Glutamatergic neuron (in vitro differentiated cells): ENCODE measurements at regions not wholly inside any gene's neighbourhood (a gene's known extent, or its start where the extent isn't known, plus 50 kb on each side); places are given as distances from the start of the nearest gene placed in this dataset.

Source experiments
- DNase-seq: peaks from one replicate; pipeline ENCODE4 v3.0.0; 2022
- H3K27ac Mint-ChIP-seq: one replicate; pipeline ENCODE4 v1.8.0; 2020; ENCODE audit warnings: mild to moderate bottlenecking, mixed read lengths, inconsistent platforms; ENCODE audit not compliant: unreplicated experiment
- H3K27me3 Mint-ChIP-seq: one replicate; pipeline ENCODE4 v1.8.0; 2020; ENCODE audit warnings: mild to moderate bottlenecking, moderate library complexity, mixed read lengths, inconsistent platforms; ENCODE audit not compliant: unreplicated experiment
- H3K36me3 Mint-ChIP-seq: one replicate; pipeline ENCODE4 v1.8.0; 2020; ENCODE audit warnings: mild to moderate bottlenecking, mixed read lengths, inconsistent platforms; ENCODE audit not compliant: unreplicated experiment
- H3K4me1 Mint-ChIP-seq: one replicate; pipeline ENCODE4 v1.8.0; 2020; ENCODE audit warnings: mild to moderate bottlenecking, low read depth, mixed read lengths, inconsistent platforms; ENCODE audit not compliant: unreplicated experiment
- H3K4me3 Mint-ChIP-seq: one replicate; pipeline ENCODE4 v1.8.0; 2020; ENCODE audit warnings: mild to moderate bottlenecking, mixed read lengths, inconsistent platforms; ENCODE audit not compliant: unreplicated experiment
- H3K9me3 Mint-ChIP-seq: one replicate; pipeline ENCODE4 v1.8.0; 2020; ENCODE audit warnings: mild to moderate bottlenecking, moderate library complexity, mixed read lengths, inconsistent platforms; ENCODE audit not compliant: unreplicated experiment
- CTCF ChIP-seq: fragments of 200-600 bp; sonication (generic); IDR thresholded peaks from one replicate; pipeline ENCODE4 v1.5.0; 2021; ENCODE audit not compliant: partially characterized antibody, unreplicated experiment

- DNase-seq, result no peak
- H3K4me1 Mint-ChIP-seq, result peaks cover 11% of the 10 kb centered on the region
- peaks cover 4% of the 10 kb centered on the region for H3K27me3 Mint-ChIP-seq
- TF ChIP-seq CTCF, result no peak
- no peak overlapping the region for H3K27ac Mint-ChIP-seq
- H3K36me3 Mint-ChIP-seq, result no peaks in the 10 kb centered on the region
- no peaks in the 10 kb centered on the region for H3K9me3 Mint-ChIP-seq
- no peak overlapping the region for H3K4me3 Mint-ChIP-seq
Measured at GRCh38 chr16:66066404-66066803, 300.1 kb upstream of the CDH5 start.

GRCh38 chr16:66065925-66066324, 300.6 kb upstream of the CDH5 start:
- Mint-ChIP-seq H3K9me3 (no peaks in the 10 kb centered on the region), H3K27me3 (peaks cover 5% of the 10 kb centered on the region), H3K36me3 (no peaks in the 10 kb centered on the region), H3K4me3 (no peak overlapping the region), H3K27ac (no peak overlapping the region), H3K4me1 (peaks cover 15% of the 10 kb centered on the region)
- DNase-seq, result no peak
- TF ChIP-seq CTCF, result no peak

DNA sequence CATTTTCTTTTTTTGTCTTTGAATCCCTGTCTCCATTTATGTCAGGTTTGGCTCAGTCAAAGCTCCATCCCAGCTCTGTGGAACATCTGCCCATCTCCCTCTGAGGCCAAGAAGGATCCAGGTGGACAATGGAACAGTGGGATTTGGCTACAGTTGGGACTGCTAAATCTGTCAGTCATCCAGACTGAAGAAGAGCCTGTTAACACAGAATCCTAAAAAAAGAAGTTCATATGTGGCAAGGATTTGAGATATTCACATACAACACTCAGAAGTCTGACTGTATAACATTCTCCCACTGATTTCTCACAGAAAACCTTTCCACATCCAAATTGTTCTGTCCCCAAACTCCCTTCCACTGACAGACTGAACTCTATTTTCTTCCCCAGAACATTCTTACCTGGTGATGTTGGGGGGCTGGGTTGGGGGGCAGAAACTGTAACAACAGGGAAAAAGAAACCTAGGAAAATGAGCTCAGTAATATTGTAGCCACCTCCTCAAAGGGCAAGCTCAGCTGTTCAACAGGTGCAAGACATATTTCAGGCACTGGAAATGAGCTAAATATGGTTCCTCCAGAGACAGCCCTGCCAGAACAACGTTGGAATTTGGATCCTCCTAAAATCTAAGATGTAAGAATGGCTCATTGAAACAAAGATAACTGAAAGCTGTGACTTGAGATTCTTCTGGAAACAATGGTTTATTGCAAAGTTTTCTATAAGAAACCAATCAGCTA, 301.5 kb upstream of the CDH5 start:
- H3K4me3 Mint-ChIP-seq, result no peak overlapping the region
- TF ChIP-seq CTCF, result no peak
- H3K27me3 Mint-ChIP-seq, result peaks cover 5% of the 10 kb centered on the region
- H3K4me1 Mint-ChIP-seq, result peaks cover 13% of the 10 kb centered on the region
- no peak overlapping the region for H3K27ac Mint-ChIP-seq
- H3K36me3 Mint-ChIP-seq, result no peaks in the 10 kb centered on the region
- H3K9me3 Mint-ChIP-seq, result no peaks in the 10 kb centered on the region
- no peak for DNase-seq

- no peaks in the 10 kb centered on the region for H3K9me3 Mint-ChIP-seq
- peaks cover 5% of the 10 kb centered on the region for H3K4me1 Mint-ChIP-seq
- H3K27me3 Mint-ChIP-seq, result peaks cover 5% of the 10 kb centered on the region
- H3K4me3 Mint-ChIP-seq, result no peak overlapping the region
- DNase-seq, result no peak
- H3K36me3 Mint-ChIP-seq, result no peaks in the 10 kb centered on the region
- no peak overlapping the region for H3K27ac Mint-ChIP-seq
- TF ChIP-seq CTCF, result no peak
Measured at GRCh38 chr16:66058832-66059231, 307.7 kb upstream of the CDH5 start.

DNA sequence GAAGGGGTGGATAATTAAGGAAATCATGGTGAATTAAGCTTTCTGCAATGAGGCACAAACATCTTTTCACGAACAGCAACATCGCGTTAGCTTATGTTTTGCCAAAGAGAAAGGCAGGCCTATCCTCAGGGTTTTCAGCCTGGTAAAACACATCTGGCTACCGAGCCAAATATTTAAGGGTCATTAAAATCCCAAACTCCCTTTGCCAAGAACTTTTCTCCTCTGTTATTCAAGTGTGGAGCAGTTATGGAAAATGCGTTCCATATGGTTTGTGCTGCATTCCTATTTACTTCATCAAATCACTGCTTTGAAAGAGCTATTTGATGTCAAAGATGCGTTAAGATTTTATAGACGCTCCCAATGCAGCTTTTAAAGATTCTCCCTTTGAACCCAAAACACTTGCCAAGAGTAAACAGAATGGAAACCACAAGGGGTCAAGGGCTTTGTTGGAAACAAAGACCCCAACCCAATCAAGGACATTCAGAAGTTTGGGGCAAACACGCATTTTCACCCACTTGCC, 308.3 kb upstream of the CDH5 start:
- Mint-ChIP-seq H3K36me3 (no peaks in the 10 kb centered on the region), H3K4me1 (peaks cover 5% of the 10 kb centered on the region), H3K27ac (no peak overlapping the region), H3K27me3 (peaks cover 5% of the 10 kb centered on the region), H3K9me3 (no peaks in the 10 kb centered on the region), H3K4me3 (no peak overlapping the region)
- no peak for TF ChIP-seq CTCF
- no peak for DNase-seq
